H9 (cell line): ENCODE measurements at regions not wholly inside any gene's neighbourhood (a gene's known extent, or its start where the extent isn't known, plus 50 kb on each side); places are given as distances from the start of the nearest gene placed in this dataset.

Experiments used
- DNase-seq: peaks from one replicate; pipeline ENCODE4 v3.0.0-alpha.2; 2017
- H2AFZ ChIP-seq: one replicate; pipeline ENCODE4 v1.6.1; 2013; ENCODE audit warnings: mild to moderate bottlenecking, low read length, control low read depth, moderate library complexity
- H2AK5ac ChIP-seq: 2 replicates; pipeline ENCODE4 v1.6.1; 2013; ENCODE audit warnings: low read length, control low read depth, mixed read lengths; ENCODE audit not compliant: insufficient read length
- H2BK120ac ChIP-seq: one replicate; pipeline ENCODE4 v1.6.1; 2013; ENCODE audit warnings: low read depth, mild to moderate bottlenecking, low read length, control low read depth, inconsistent platforms; ENCODE audit not compliant: poor library complexity, severe bottlenecking
- H2BK12ac ChIP-seq: 2 replicates; pipeline ENCODE4 v1.6.1; 2013; ENCODE audit warnings: low read length, control low read depth, mixed read lengths, low read depth; ENCODE audit not compliant: insufficient read length
- H2BK15ac ChIP-seq: 2 replicates; pipeline ENCODE4 v1.6.1; 2013; ENCODE audit warnings: low read depth, low read length, control low read depth
- H2BK20ac ChIP-seq: one replicate; pipeline ENCODE4 v1.6.1; 2013; ENCODE audit warnings: low read depth, mild to moderate bottlenecking, low read length, control low read depth, inconsistent platforms; ENCODE audit not compliant: poor library complexity, severe bottlenecking
- H2BK5ac ChIP-seq: 2 replicates; pipeline ENCODE4 v1.6.1; 2013; ENCODE audit warnings: low read length, control low read depth, mixed read lengths; ENCODE audit not compliant: insufficient read length
- H3K14ac ChIP-seq: 2 replicates; pipeline ENCODE4 v1.6.1; 2013; ENCODE audit warnings: low read length, control low read depth; ENCODE audit not compliant: insufficient read depth
- H3K18ac ChIP-seq: 2 replicates; pipeline ENCODE4 v1.6.1; 2013; ENCODE audit warnings: low read depth, mild to moderate bottlenecking, mixed read lengths, low read length, control low read depth; ENCODE audit not compliant: insufficient read length
- H3K23ac ChIP-seq: 2 replicates; pipeline ENCODE4 v1.6.1; 2013; ENCODE audit warnings: low read length, control low read depth, mixed read lengths, low read depth; ENCODE audit not compliant: insufficient read length
- H3K23me2 ChIP-seq: 2 replicates; pipeline ENCODE4 v1.6.1; 2013; ENCODE audit warnings: low read depth, mild to moderate bottlenecking, mixed read lengths, low read length, control low read depth; ENCODE audit not compliant: insufficient read length, poor library complexity, severe bottlenecking
- H3K27ac ChIP-seq: 2 replicates; pipeline ENCODE4 v1.5.1; 2013; ENCODE audit warnings: low read length, control low read depth, mixed read lengths, low read depth; ENCODE audit not compliant: insufficient read length
- H3K27me3 ChIP-seq: 2 replicates; pipeline ENCODE4 v1.6.1; 2013; ENCODE audit warnings: low read length, control low read depth, inconsistent platforms; ENCODE audit not compliant: insufficient read depth
- H3K4ac ChIP-seq: 2 replicates; pipeline ENCODE4 v1.6.1; 2013; ENCODE audit warnings: low read depth, mild to moderate bottlenecking, control low read depth, inconsistent platforms, low read length, moderate library complexity
- H3K4me1 ChIP-seq: 2 replicates; pipeline ENCODE4 v1.6.1; 2013; ENCODE audit warnings: low read length, control low read depth, inconsistent platforms; ENCODE audit not compliant: insufficient read depth
- H3K4me2 ChIP-seq: 2 replicates; pipeline ENCODE4 v1.6.1; 2013; ENCODE audit warnings: low read length, control low read depth, mixed read lengths; ENCODE audit not compliant: insufficient read length, insufficient read depth
- H3K56ac ChIP-seq: 2 replicates; pipeline ENCODE4 v1.6.1; 2013; ENCODE audit warnings: low read depth, mild to moderate bottlenecking, mixed read lengths, low read length, control low read depth; ENCODE audit not compliant: insufficient read length
- H3K79me1 ChIP-seq: 2 replicates; pipeline ENCODE4 v1.6.1; 2013; ENCODE audit warnings: low read depth, mild to moderate bottlenecking, moderate library complexity, low read length, control low read depth, inconsistent platforms; ENCODE audit not compliant: insufficient read depth, poor library complexity, severe bottlenecking
- H3K79me2 ChIP-seq: 2 replicates; pipeline ENCODE4 v1.6.1; 2013; ENCODE audit warnings: low read length, control low read depth, inconsistent platforms; ENCODE audit not compliant: insufficient read depth
- H3K9ac ChIP-seq: 2 replicates; pipeline ENCODE4 v1.6.1; 2013; ENCODE audit warnings: low read length, control low read depth, mixed read lengths; ENCODE audit not compliant: insufficient read length; ENCODE audit errors: extremely low read depth
- H3K9me3 ChIP-seq: one replicate; pipeline ENCODE4 v1.6.1; 2013; ENCODE audit warnings: low read depth, low read length, inconsistent platforms; ENCODE audit not compliant: control insufficient read depth
- H3T11ph ChIP-seq: one replicate; pipeline ENCODE4 v1.6.1; 2013; ENCODE audit warnings: mild to moderate bottlenecking, low read length, control low read depth, inconsistent platforms
- H4K20me1 ChIP-seq: one replicate; pipeline ENCODE4 v1.6.1; 2013; ENCODE audit not compliant: control insufficient read depth, insufficient read length, insufficient read depth
- H4K5ac ChIP-seq: 2 replicates; pipeline ENCODE4 v1.6.1; 2013; ENCODE audit warnings: low read depth, mild to moderate bottlenecking, mixed read lengths, low read length, control low read depth; ENCODE audit not compliant: insufficient read length
- H4K8ac ChIP-seq: replicated peaks from 2 replicates; pipeline ENCODE4 v1.6.1; 2013; ENCODE audit warnings: low read length, control low read depth, mixed read lengths, low read depth; ENCODE audit not compliant: insufficient read length
- H4K91ac ChIP-seq: 2 replicates; pipeline ENCODE4 v1.6.1; 2013; ENCODE audit warnings: low read depth, mild to moderate bottlenecking, moderate library complexity, mixed read lengths, low read length, control low read depth; ENCODE audit not compliant: insufficient read length
- H3K27ac Mint-ChIP-seq, 3 experiments: 2 replicates in 2 of 3; 3 replicates in 1 of 3; pipeline ENCODE4 v1.8.0; 2020 to 2021; ENCODE audit warnings: mixed read lengths in 3 of 3, mild to moderate bottlenecking in 1 of 3, moderate library complexity in 1 of 3
- H3K27me3 Mint-ChIP-seq: 2 replicates; pipeline ENCODE4 v1.8.0; 2021; ENCODE audit warnings: low read depth, mild to moderate bottlenecking, moderate library complexity, mixed read lengths
- H3K36me3 Mint-ChIP-seq, 3 experiments: 2 replicates in 2 of 3; 3 replicates in 1 of 3; pipeline ENCODE4 v1.8.0; 2020 to 2021; ENCODE audit warnings: low read depth in 3 of 3, mixed read lengths in 3 of 3; ENCODE audit not compliant: insufficient read depth in 1 of 3
- H3K4me1 Mint-ChIP-seq, 2 experiments: 2 replicates each; pipeline ENCODE4 v1.8.0; 2020; ENCODE audit warnings: mixed read lengths in 2 of 2
- H3K4me3 Mint-ChIP-seq, 2 experiments: 2 replicates in 1 of 2; 3 replicates in 1 of 2; pipeline ENCODE4 v1.8.0; 2020 to 2021; ENCODE audit warnings: mild to moderate bottlenecking in 2 of 2, mixed read lengths in 2 of 2, moderate library complexity in 1 of 2
- H3K9me3 Mint-ChIP-seq, 2 experiments: 2 replicates in 1 of 2; 3 replicates in 1 of 2; pipeline ENCODE4 v1.8.0; 2020; ENCODE audit warnings: mild to moderate bottlenecking in 2 of 2, mixed read lengths in 2 of 2, moderate library complexity in 1 of 2
- WGBS: extraction: QIAGEN DNeasy Blood & Tissue Kit; methylation state at CpG from one replicate; pipeline ENCODE4 v1.1.7; 2013; ENCODE audit warnings: missing lambda C conversion rate, low lambda C conversion rate, mixed read lengths; ENCODE audit not compliant: insufficient read length; ENCODE audit errors: extremely low coverage; 5-methylcytosine and 5-hydroxymethylcytosine counted together
- TF ChIP-seq, protein P1 (sequence below): fragments of 200-600 bp; sonication (generic); conservative IDR thresholded peaks from 3 replicates; pipeline ENCODE4 v1.8.0; 2021; ENCODE audit warnings: antibody characterized with exemption, mild to moderate bottlenecking

DNA sequence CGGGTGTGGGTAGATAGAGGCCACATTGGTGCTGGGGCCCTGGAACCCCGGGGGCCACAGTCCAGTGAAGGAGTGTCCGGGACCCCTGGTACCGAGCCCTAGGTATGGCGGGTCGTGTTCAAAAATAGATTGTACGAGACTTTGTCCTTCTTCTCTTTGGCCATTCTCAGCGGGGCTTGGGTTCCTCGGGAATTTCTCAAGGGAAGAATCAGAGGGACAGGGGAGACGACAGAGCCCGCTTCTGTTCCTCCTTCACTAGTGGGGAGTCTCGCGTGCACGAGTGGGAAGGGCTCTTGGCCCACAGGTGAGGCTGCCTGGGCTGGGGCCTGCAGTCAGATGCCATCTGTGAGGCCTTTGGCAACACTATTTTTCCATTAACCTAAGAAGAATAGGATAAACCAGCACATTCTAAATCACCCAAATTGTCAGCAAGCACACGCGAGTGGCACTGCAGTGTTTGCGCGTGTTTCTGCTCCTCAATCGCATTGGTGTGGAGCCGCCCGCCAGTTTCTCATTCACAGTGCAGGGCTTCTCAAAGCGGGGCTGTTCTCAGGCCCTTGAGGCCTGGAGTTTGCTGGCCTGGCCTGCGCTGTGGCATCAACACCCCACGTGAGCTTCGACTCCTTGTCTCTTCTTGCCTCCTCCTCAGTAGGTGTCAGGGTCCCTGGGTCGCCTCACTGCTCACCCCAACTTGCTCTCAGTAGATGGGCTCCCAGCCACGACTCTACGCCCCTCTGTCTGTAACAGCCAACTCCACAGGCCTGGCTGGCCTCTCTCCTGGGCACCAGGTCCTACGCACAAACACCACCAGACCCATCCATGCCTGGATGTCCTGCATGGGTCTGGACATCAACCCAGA lies 187.6 kb upstream of the SHH start:
- Histone ChIP-seq H2BK15ac (no peak overlapping the region), H2BK12ac (no peak overlapping the region), H3K9ac (no peak overlapping the region), H3T11ph (no peak overlapping the region), H3K4me2 (no peak overlapping the region), H2AFZ (no peak overlapping the region), H4K8ac (no peak overlapping the region), H3K79me1 (no peaks in the 10 kb centered on the region), H3K9me3 (no peaks in the 10 kb centered on the region), H2AK5ac (no peak overlapping the region), H3K23me2 (no peaks in the 10 kb centered on the region), H3K79me2 (no peaks in the 10 kb centered on the region), H4K5ac (no peak overlapping the region), H3K23ac (no peak overlapping the region), H2BK120ac (no peak overlapping the region), H3K4ac (no peak overlapping the region), H3K18ac (no peak overlapping the region), H3K14ac (no peak overlapping the region), H4K91ac (no peak overlapping the region), H2BK20ac (no peak overlapping the region), H3K4me1 (no peaks in the 10 kb centered on the region), H3K27ac (no peak overlapping the region), H3K56ac (no peak overlapping the region), H2BK5ac (no peak overlapping the region), H4K20me1 (no peaks in the 10 kb centered on the region), H3K27me3 (no peaks in the 10 kb centered on the region)
- Mint-ChIP-seq H3K4me3 (no peak overlapping the region), H3K9me3 (no peaks in the 10 kb centered on the region), H3K36me3 (no peaks in the 10 kb centered on the region), H3K4me1 (no peaks in the 10 kb centered on the region), H3K27ac (no peak overlapping the region; a peak in 2 of 7 replicates), H3K27me3 (no peaks in the 10 kb centered on the region)
- TF ChIP-seq, protein P1, sequence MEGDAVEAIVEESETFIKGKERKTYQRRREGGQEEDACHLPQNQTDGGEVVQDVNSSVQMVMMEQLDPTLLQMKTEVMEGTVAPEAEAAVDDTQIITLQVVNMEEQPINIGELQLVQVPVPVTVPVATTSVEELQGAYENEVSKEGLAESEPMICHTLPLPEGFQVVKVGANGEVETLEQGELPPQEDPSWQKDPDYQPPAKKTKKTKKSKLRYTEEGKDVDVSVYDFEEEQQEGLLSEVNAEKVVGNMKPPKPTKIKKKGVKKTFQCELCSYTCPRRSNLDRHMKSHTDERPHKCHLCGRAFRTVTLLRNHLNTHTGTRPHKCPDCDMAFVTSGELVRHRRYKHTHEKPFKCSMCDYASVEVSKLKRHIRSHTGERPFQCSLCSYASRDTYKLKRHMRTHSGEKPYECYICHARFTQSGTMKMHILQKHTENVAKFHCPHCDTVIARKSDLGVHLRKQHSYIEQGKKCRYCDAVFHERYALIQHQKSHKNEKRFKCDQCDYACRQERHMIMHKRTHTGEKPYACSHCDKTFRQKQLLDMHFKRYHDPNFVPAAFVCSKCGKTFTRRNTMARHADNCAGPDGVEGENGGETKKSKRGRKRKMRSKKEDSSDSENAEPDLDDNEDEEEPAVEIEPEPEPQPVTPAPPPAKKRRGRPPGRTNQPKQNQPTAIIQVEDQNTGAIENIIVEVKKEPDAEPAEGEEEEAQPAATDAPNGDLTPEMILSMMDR: no peak
- peak; percentile 14 for DNase-seq
- WGBS: no CpG with 5 or more reads among the region's 29 CpGs
